ENCODE measurements at regions not wholly inside any gene's neighbourhood (a gene's known extent, or its start where the extent isn't known, plus 50 kb on each side); places are given as distances from the start of the nearest gene placed in this dataset.

GRCh38 chr1:168373869-168374268, 93.2 kb downstream of the TBX19 start:
- no peak overlapping the region for H3K4me3 ChIP-seq
- no peaks in the 10 kb centered on the region for H3K9me3 ChIP-seq
- no peaks in the 10 kb centered on the region for H3K4me1 ChIP-seq
- H3K36me3 ChIP-seq = no peaks in the 10 kb centered on the region
- DNase-seq = no peak
- ATAC-seq = no peak
- no peak overlapping the region for H3K27ac ChIP-seq
- intact Hi-C loops (cut with DNase I; ENCODE audit: low total_unique reads) (no loop called here), in situ Hi-C loops (cut with MboI; ENCODE audit: low sequenced_read_pairs in 4 of 4) (no loop called here)
- H3K27me3 ChIP-seq = no peaks in the 10 kb centered on the region
- TF ChIP-seq CTCF (IDR thresholded peaks at IDR 0.05 in 4 of 5, conservative IDR thresholded peaks at IDR 0.05 in 1 of 5) = no peak
- no peak for TF ChIP-seq POLR2A (IDR thresholded peaks at IDR 0.05)

GRCh38 chr1:168372861-168373371, 92.2 kb downstream of the TBX19 start:
- no peaks in the 10 kb centered on the region for H3K9me3 ChIP-seq
- no peaks in the 10 kb centered on the region for H3K36me3 ChIP-seq
- H3K4me3 ChIP-seq = no peak overlapping the region
- intact Hi-C loops (cut with DNase I; ENCODE audit: low total_unique reads) = no loop called here
- in situ Hi-C loops (cut with MboI; ENCODE audit: low sequenced_read_pairs in 4 of 4) = no loop called here
- DNase-seq (no peak), ATAC-seq (no peak)
- H3K27ac ChIP-seq = no peak overlapping the region
- no peak for TF ChIP-seq POLR2A (IDR thresholded peaks at IDR 0.05)
- TF ChIP-seq CTCF (IDR thresholded peaks at IDR 0.05 in 4 of 5, conservative IDR thresholded peaks at IDR 0.05 in 1 of 5) = no peak
- H3K27me3 ChIP-seq = no peaks in the 10 kb centered on the region
- H3K4me1 ChIP-seq = no peaks in the 10 kb centered on the region

DNA sequence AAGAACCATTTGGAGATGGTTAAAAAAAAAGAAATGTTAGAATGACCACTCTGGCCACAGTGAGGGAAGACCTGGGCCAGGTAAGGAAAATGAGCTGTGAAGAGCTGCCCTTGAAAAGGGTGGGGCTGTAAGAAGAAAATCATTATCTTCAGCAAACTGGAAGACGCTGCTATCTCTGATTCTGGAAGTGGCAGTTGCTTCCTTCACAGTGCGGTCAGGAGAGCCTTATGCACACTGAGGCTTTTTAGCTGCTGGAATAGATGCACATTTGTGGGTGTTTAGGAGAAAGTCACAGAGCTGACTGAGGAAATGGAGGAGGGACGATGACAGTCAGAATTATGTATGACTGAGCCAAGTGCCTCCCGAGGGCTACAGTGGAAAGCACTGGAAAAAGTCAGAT, 91.6 kb downstream of the TBX19 start:
- no peak for ATAC-seq

DNA sequence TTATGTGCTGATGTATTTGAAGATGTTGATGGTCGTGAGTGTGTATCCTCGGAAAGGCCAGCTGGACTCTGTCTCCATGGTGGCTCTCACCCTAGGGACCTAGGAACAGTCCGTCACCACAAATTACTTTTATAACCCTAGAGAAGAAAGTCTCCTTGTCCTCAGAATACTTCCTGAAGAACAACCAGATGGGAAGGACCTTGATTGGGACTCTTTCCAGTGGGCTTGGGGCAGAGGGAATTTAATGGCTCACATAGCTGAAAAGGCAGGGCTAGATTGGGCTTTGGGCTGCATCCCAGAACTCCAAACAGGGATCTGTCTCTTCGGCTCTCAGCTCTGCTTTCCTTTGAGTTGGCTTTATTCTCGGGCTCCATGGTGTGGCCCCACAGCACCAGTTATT, 90.8 kb downstream of the TBX19 start:
- no peak for ATAC-seq
- TF ChIP-seq CTCF (IDR thresholded peaks at IDR 0.05 in 4 of 5, conservative IDR thresholded peaks at IDR 0.05 in 1 of 5) (no peak), POLR2A (IDR thresholded peaks at IDR 0.05) (no peak)
- no peaks in the 10 kb centered on the region for H3K36me3 ChIP-seq
- no peak overlapping the region for H3K27ac ChIP-seq
- in situ Hi-C loops (cut with MboI; ENCODE audit: low sequenced_read_pairs in 4 of 4) = no loop called here
- H3K4me3 ChIP-seq = no peak overlapping the region
- H3K9me3 ChIP-seq = no peaks in the 10 kb centered on the region
- no peaks in the 10 kb centered on the region for H3K27me3 ChIP-seq
- DNase-seq = no peak
- intact Hi-C loops (cut with DNase I; ENCODE audit: low total_unique reads) = no loop called here
- H3K4me1 ChIP-seq = no peaks in the 10 kb centered on the region

More for the DNA sequence above, 91.6 kb downstream of the TBX19 start:
- no peak for DNase-seq
- in situ Hi-C loops (cut with MboI; ENCODE audit: low sequenced_read_pairs in 4 of 4) = no loop called here
- H3K4me1 ChIP-seq = no peaks in the 10 kb centered on the region
- H3K9me3 ChIP-seq = no peaks in the 10 kb centered on the region
- TF ChIP-seq POLR2A (IDR thresholded peaks at IDR 0.05) = no peak
- H3K27me3 ChIP-seq = no peaks in the 10 kb centered on the region
- no peak overlapping the region for H3K4me3 ChIP-seq
- intact Hi-C loops (cut with DNase I; ENCODE audit: low total_unique reads) = no loop called here
- no peak overlapping the region for H3K27ac ChIP-seq
- no peaks in the 10 kb centered on the region for H3K36me3 ChIP-seq

DNA sequence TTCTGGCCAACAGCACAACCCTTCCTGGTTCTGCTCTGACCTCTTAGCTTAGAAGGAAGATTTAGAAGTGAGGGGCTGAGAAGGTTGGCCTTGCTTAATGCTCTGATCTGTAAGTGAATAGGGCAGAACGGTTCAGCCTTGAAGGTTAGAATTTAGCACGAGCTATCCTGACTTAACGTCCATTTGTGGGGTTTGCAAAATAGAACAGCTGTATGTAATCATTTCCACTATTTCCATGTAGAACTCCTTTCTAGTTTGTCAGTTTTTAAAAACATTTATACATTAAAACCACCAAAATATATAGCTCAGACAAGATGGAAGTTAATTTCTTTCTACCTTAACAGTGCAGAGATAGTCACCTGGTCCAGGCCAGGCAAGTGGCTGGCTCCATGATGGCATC, 89.9 kb downstream of the TBX19 start:
- Histone ChIP-seq H3K27ac (no peak overlapping the region), H3K4me1 (no peaks in the 10 kb centered on the region), H3K4me3 (no peak overlapping the region), H3K9me3 (no peaks in the 10 kb centered on the region), H3K36me3 (no peaks in the 10 kb centered on the region), H3K27me3 (no peaks in the 10 kb centered on the region)
- no peak for TF ChIP-seq POLR2A (IDR thresholded peaks at IDR 0.05)
- TF ChIP-seq CTCF (IDR thresholded peaks at IDR 0.05 in 4 of 5, conservative IDR thresholded peaks at IDR 0.05 in 1 of 5) = no peak
- DNase-seq (no peak), ATAC-seq (no peak)
- in situ Hi-C loops (cut with MboI; ENCODE audit: low sequenced_read_pairs in 4 of 4) (no loop called here), intact Hi-C loops (cut with DNase I; ENCODE audit: low total_unique reads) (no loop called here)
